GM18870 (cell line): ENCODE measurements at regions not wholly inside any gene's neighbourhood (a gene's known extent, or its start where the extent isn't known, plus 50 kb on each side); places are given as distances from the start of the nearest gene placed in this dataset.

Source experiments
- ATAC-seq: cut with Tn5 transposase; IDR thresholded peaks from one replicate; pipeline ENCODE4 v1.9.1; 2021; ENCODE audit warnings: moderate library complexity; ENCODE audit not compliant: unreplicated experiment

- no peak for ATAC-seq
These were observed 630.5 kb upstream of the MEF2C start for GRCh38 chr5:89513299-89514044.

- ATAC-seq, result no peak
These were observed 621.1 kb upstream of the MEF2C start for GRCh38 chr5:89504051-89504450.

- no peak for ATAC-seq
These were observed 616.8 kb upstream of the MEF2C start for GRCh38 chr5:89499787-89500186.

- ATAC-seq, result no peak
These were observed 615.7 kb upstream of the MEF2C start for GRCh38 chr5:89498699-89499098.

DNA sequence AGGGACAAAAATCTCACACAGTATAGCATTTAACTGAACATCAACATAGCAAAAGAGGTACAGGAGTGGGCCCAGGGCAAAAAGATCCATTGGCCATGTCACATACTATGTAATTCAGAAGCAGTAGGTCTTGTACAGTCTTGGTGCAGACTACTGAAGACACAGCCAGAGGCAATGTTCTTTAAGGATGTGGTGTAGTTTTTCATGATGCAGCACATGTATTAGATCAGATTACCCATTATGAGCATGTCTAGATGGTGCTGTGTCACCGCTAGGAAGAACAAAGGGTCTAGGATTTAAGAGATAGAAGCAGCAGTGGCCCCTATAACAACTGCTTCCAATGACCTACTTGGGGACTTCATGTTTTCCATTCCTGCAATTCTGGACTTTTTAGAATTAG is 610.4 kb upstream of the MEF2C start:
- ATAC-seq, result no peak

DNA sequence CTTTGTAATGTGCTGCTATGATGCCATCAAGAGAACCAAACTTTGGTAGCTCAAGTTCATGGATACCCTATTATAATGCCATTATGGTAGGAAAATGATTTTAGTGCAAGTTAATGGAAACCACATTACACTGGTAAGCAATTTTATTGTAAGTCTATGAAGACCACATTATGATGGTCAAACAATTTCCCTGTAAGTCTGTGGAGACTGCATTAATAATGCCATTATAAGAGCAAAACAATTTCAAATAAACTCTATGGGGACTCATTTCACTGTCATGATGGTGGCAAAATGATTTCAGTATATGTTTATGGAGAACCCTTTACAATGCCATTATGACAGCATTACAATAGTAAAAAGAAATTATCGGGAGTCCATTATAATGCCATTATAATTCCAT is 602.0 kb upstream of the MEF2C start:
- no peak for ATAC-seq

- ATAC-seq, result no peak
These were observed 597.5 kb upstream of the MEF2C start for GRCh38 chr5:89480406-89481007.

GRCh38 chr5:89478851-89479250 is 595.9 kb upstream of the MEF2C start:
- ATAC-seq, result no peak

DNA sequence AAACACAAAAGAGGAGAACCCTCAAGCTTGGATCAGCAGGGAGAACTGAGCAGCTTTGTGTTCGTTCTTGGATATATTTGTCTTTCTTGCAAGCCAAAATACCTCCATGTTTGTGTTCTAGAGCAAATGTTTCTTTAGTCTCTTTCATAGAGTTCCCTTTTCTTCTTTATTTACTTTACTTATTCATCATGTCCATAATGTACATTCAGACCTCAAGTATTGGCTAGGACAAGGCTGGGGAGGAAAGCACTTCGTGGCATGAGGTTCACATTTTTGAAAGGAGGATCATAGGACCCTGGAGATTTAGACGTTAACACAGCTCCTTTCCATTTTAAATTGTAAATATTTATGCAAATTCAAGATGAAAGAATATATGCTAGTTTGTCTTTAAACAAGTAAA is 590.2 kb upstream of the MEF2C start:
- no peak for ATAC-seq

DNA sequence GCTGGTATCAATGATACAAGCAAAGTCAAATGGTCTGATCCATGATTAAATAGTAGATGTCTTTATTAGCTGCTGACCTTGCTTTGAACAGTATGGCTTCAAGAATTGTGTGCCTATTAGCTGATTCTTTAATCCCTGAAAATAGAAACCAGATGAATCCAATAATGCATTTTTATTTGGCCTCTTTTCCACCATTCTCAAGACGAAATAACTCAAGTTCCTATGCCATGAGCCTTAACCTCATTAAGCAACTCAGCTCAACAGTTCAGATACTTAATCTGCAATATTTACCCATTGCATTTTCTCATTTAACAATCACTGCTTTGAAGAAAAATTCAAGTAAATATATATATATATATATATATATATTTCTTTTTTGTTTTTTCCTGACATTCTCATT is 588.6 kb upstream of the MEF2C start:
- no peak for ATAC-seq

GRCh38 chr5:89471115-89471514 is 588.1 kb upstream of the MEF2C start:
- ATAC-seq, result no peak

DNA sequence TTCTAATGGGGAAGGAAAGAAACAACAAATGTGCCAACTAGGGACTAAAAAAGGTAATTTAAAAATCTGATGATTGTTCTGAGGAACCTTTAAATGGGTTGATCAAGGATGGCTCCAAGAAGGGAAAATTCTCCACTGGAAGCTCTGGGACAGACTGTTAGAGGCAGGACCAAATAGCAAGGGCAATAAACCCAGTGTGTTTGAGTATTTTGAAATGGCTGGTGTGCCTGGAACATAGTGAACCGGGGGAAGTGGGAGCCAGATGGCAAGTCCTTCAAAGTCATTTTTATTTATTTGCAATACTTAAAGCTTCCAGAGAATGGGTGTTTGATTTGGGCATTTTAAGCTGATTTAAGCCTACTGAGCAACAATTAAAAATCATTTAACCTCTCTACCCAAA is 587.7 kb upstream of the MEF2C start:
- ATAC-seq, result no peak

DNA sequence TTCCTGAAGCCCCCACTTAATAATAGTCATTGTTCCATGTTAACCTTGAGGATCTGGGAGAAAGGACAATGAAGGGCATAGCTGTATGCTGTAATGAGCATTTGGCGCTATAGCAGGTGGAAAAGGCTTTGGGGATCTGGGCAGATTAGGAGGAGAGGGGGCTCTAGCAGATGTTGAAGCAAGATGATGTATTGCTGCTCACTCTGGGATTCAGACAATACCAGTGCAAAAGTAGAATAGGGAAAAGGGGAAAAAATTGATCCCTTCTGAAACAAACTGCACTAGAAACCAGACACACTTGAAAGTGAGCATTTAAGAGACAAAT is 575.3 kb upstream of the MEF2C start:
- ATAC-seq, result no peak

- ATAC-seq, result no peak
These were observed 574.7 kb upstream of the MEF2C start for GRCh38 chr5:89457411-89458331.

DNA sequence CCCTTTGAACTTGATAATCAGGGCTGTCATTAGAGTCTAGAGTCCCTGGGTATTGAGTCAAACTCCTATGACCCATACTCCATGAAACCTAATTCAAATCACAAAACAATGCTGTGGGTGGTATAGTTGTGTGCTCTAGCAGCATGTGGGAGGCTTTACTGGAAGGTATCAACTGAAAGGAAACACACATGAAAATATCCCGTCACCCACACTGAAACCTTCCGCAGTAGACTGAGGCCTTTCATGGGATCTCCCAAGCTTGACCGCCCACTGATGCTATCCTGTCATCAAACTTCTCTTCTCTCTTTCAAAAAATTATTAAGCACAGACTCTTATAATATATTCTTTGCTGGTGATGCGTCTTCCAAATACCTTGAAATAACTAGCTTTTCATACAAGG is 569.1 kb upstream of the MEF2C start:
- ATAC-seq, result no peak

- no peak for ATAC-seq
These were observed 568.3 kb upstream of the MEF2C start for GRCh38 chr5:89451263-89451662.

- no peak for ATAC-seq
These were observed 567.2 kb upstream of the MEF2C start for GRCh38 chr5:89450149-89450538.

DNA sequence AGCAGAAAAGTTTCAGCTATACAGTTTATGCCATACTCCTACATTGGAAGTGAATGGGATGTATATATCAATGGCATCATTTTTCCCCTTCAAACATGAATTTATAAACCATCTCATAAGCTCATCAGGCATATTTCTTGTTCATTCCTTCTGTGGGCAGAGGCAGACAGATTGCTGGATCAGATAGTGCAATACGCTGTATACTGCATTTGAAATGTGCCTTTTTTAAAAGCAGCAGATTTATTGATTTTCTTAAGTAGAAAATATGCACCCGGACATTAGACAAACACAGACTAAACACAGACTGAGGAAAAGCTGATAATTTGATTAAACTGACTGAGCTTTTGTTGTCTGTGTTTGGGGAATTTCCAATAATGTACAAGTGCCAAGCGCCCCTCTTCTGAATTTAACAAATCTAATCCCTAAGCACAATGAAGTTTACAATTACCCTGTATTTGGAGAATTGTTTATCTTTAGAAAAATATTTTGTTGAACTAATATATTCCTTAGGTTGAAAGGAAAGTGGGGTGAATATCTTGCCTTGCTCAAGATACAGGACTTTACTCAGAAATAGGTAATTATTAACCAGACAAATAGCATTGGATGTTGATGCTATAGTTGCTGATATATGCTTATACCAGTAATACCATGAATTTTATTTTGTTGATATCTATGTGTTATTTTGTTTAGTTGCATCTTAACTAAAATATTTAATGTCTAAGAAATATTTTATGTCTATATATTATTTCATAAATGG is 566.6 kb upstream of the MEF2C start:
- ATAC-seq, result no peak

DNA sequence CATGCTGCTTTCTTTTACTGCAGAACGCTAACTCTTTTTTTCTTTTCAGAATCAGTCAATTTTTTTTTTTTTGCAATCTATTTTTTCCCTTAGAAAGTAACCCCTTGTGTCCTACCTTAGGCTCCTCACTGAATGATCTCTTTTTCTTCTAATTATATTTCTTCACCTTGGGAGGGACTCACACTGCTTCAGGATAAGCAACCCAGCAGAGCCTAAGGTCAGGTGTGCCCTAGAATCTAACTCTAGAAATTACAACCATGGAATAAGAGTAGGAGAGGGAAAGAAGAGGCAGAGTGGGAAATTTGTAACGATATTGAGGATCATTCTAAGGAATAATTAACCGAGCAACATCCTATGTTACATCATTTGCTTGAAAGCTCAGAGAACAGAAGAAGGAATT is 564.0 kb upstream of the MEF2C start:
- no peak for ATAC-seq

DNA sequence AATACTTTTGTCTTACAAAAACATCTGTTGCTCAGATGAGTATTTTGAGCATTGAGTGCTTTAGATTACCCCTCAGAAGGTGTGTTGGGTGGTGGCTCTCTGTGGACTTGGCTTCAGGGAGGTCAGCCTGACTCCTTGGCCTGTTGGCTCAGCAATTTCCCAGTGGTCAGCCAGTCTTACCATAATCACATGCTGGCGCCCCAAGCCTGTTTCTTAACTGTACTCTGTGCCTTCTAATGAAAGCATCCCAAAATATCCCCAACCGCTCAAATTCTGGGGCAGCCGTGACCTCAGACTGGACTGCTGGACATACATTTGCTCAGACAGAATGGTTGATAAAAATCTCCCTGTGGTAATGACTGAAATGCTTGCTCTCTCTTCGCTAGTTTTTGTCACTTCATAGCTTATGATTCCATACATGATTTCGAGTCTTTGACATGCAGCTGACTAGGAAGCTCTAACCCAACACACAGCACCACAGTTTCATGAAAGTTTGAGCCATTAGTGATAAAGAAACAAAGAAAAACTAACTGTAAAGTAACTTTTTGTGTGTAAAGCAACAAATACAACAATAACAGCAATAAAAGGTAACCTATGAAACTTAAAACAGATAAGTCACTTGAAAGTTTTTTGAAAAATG is 562.2 kb upstream of the MEF2C start:
- ATAC-seq, result no peak

DNA sequence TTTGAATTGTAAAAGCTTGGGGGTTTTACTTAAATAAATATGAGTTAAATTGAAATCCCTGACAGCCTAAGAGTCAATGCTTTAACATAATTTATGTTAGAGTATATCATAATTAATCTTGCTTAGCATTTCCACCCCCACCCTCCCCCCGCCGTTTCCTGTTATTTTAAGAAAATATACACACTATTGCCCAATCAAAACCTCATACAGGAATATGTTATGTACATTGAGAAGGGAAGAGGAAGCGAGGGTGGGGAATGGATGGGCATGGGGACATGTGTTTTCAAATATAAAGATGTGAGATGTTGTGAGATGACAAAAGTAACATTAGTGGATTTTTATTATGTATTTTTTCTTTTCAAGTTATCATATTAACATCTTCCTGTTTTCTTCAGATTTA is 561.1 kb upstream of the MEF2C start:
- ATAC-seq, result no peak
